SH-SY5Y (cell line): ENCODE measurements at regions not wholly inside any gene's neighbourhood (a gene's known extent, or its start where the extent isn't known, plus 50 kb on each side); places are given as distances from the start of the nearest gene placed in this dataset.

Experiments used
- GATA2 ChIP-seq: IDR thresholded peaks from 2 replicates; pipeline ENCODE4 v1.6.1; 2011; ENCODE audit warnings: mild to moderate bottlenecking, low read depth, low read length
- GATA3 ChIP-seq: IDR thresholded peaks from 2 replicates; pipeline ENCODE4 v1.6.1; 2011; ENCODE audit warnings: low read depth, mild to moderate bottlenecking, low read length, moderate library complexity

DNA sequence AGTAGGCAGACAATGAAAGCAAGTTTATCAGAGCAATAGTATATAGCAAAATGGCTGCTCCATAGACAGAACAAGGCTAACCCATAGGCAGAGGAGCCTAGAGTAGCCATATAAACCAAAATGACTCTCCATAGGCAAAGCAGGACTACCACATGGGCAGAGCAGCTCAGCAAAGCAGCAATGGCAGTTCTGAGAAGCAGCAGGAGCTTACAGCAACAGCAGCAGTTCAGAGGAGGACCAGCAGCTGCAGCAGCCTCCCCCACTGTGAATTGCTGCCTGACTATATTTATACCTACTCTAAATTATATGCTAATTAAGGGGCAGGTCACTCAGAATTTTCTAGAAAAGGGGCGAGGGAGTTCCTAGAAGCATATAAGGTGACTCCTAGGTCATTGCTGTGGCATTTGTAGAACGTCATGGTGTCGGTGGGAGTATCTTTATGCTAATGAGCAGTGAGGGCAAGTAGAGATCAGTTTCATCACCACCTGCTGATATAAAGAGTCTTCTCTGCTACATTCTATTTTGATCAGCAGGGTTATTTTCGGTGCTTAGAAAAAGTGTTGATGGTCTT lies 1115.5 kb downstream of the DTWD2 start:
- TF ChIP-seq GATA2 (no peak), GATA3 (no peak)
